Testis (tissue), 2 donors: ENCODE measurements at regions not wholly inside any gene's neighbourhood (a gene's known extent, or its start where the extent isn't known, plus 50 kb on each side); places are given as distances from the start of the nearest gene placed in this dataset.

Experiments
- DNase-seq: peaks from one replicate; pipeline ENCODE4 v3.0.0-alpha.2; 2019
- H3K27ac ChIP-seq, 2 donors: fragments of 200-600 bp; sonication (generic); one replicate each; pipeline ENCODE4 v1.5.1; 2019
- H3K27me3 ChIP-seq: fragments of 200-600 bp; sonication (generic); one replicate; pipeline ENCODE4 v1.5.1; 2019
- H3K36me3 ChIP-seq: fragments of 200-600 bp; sonication (generic); one replicate; pipeline ENCODE4 v1.5.1; 2017; ENCODE audit warnings: low read depth; ENCODE audit errors: missing control alignments
- H3K4me1 ChIP-seq: fragments of 200-600 bp; sonication (generic); one replicate; pipeline ENCODE4 v1.5.1; 2019
- H3K4me3 ChIP-seq, 2 donors: fragments of 200-600 bp; sonication (generic); one replicate each; pipeline ENCODE4 v1.5.1; 2017 to 2019
- H3K9me3 ChIP-seq: fragments of 200-600 bp; sonication (generic); one replicate; pipeline ENCODE4 v1.5.1; 2017
- CTCF ChIP-seq, 3 experiments: fragments of 450-650 bp in 2 of 3; fragments of 200-600 bp in 1 of 3; sonication (generic) in 1 of 3; IDR thresholded peaks; one replicate each; pipeline ENCODE4 v1.5.1; 2016 to 2019; ENCODE audit warnings: antibody characterized with exemption in 3 of 3, mild to moderate bottlenecking in 2 of 3, moderate library complexity in 1 of 3
- POLR2A ChIP-seq: fragments of 450-650 bp; IDR thresholded peaks from one replicate; pipeline ENCODE4 v1.6.1; 2017; ENCODE audit warnings: antibody characterized with exemption, mild to moderate bottlenecking, moderate library complexity
- WGBS, 2 donors: methylation state at CpG; one replicate each; pipeline ENCODE4 v1.1.5; 2018; 5-methylcytosine and 5-hydroxymethylcytosine counted together
- intact Hi-C: fragments of 100-400 bp; cut with DNase I; formaldehyde crosslinking; loops from one replicate; pipeline ENCODE4 v1.15.1; 2023; ENCODE audit warnings: low total_unique reads

- no peaks in the 10 kb centered on the region for H3K36me3 ChIP-seq
- no peaks in the 10 kb centered on the region for H3K9me3 ChIP-seq
- TF ChIP-seq CTCF (IDR thresholded peaks at IDR 0.05): no peak
- no peak for TF ChIP-seq POLR2A
- no peaks in the 10 kb centered on the region for H3K27me3 ChIP-seq
- no peak overlapping the region for H3K4me3 ChIP-seq
- intact Hi-C loops: no loop called here
- H3K27ac ChIP-seq: no peak overlapping the region
- H3K4me1 ChIP-seq: no peaks in the 10 kb centered on the region
- DNase-seq: no peak
These were observed 193.1 kb upstream of the PDE4D start for GRCh38 chr5:60086583-60086982.

DNA sequence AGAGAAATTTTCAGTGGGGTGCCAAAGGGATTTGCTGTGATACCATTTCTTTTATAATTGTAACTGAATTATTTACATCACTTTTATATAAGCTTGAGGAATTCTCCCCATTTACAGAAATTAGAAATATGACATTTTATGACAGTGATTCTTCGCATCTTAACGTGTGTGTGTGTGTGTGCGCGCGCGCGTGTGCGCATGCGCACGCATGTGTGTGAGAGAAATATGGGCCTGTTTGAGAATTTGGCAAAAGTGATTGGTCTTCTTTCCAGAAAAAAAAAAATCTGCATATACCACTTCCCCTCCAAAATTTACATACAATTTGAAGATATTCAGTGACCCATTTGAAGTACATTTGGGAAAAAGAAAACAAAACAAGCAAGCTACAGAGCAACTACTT, 190.7 kb upstream of the PDE4D start:
- WGBS, 2 donors: 92 to 97% methylated on average over 10 of the region's 10 CpGs
- intact Hi-C loops: no loop called here
- H3K4me1 ChIP-seq: no peaks in the 10 kb centered on the region
- no peak overlapping the region for H3K4me3 ChIP-seq
- TF ChIP-seq CTCF (IDR thresholded peaks at IDR 0.05) (no peak), POLR2A (no peak)
- H3K27me3 ChIP-seq: no peaks in the 10 kb centered on the region
- DNase-seq: no peak
- H3K36me3 ChIP-seq: no peaks in the 10 kb centered on the region
- no peaks in the 10 kb centered on the region for H3K9me3 ChIP-seq
- H3K27ac ChIP-seq: no peak overlapping the region

- TF ChIP-seq CTCF (IDR thresholded peaks at IDR 0.05) (no peak), POLR2A (no peak)
These were observed 183.8 kb upstream of the PDE4D start for GRCh38 chr5:60077292-60077691.

GRCh38 chr5:60076746-60077145, 183.2 kb upstream of the PDE4D start:
- Histone ChIP-seq H3K36me3 (no peaks in the 10 kb centered on the region), H3K4me3 (no peak overlapping the region), H3K9me3 (no peaks in the 10 kb centered on the region), H3K4me1 (no peaks in the 10 kb centered on the region), H3K27me3 (no peaks in the 10 kb centered on the region), H3K27ac (no peak overlapping the region)
- TF ChIP-seq POLR2A (no peak), CTCF (IDR thresholded peaks at IDR 0.05) (no peak)
- WGBS, 2 donors: 67 to 82% methylated on average over 2 to 3 of the region's 3 CpGs
- intact Hi-C loops: no loop called here
- no peak for DNase-seq

More at GRCh38 chr5:60077292-60077691, 183.8 kb upstream of the PDE4D start:
- H3K36me3 ChIP-seq: no peaks in the 10 kb centered on the region
- no peaks in the 10 kb centered on the region for H3K27me3 ChIP-seq
- H3K27ac ChIP-seq: no peak overlapping the region
- WGBS, 2 donors: 85% methylated on average over 2 of the region's 2 CpGs; no CpG with 5 or more reads in 1 of the 2 donors
- intact Hi-C loops: no loop called here
- DNase-seq: no peak
- H3K4me3 ChIP-seq: no peak overlapping the region
- no peaks in the 10 kb centered on the region for H3K4me1 ChIP-seq
- no peaks in the 10 kb centered on the region for H3K9me3 ChIP-seq

- no peak for DNase-seq
- H3K9me3 ChIP-seq: no peaks in the 10 kb centered on the region
- TF ChIP-seq CTCF (IDR thresholded peaks at IDR 0.05): no peak
- no peak for TF ChIP-seq POLR2A
- 83 to 84% methylated on average over 2 of the region's 2 CpGs for WGBS, 2 donors
- no peak overlapping the region for H3K27ac ChIP-seq
- no peak overlapping the region for H3K4me3 ChIP-seq
- no peaks in the 10 kb centered on the region for H3K27me3 ChIP-seq
- H3K36me3 ChIP-seq: no peaks in the 10 kb centered on the region
- intact Hi-C loops: no loop called here
- H3K4me1 ChIP-seq: no peaks in the 10 kb centered on the region
These were observed 173.0 kb upstream of the PDE4D start for GRCh38 chr5:60066502-60066901.
